Suprapubic skin (tissue), 4 donors: ENCODE measurements at regions not wholly inside any gene's neighbourhood (a gene's known extent, or its start where the extent isn't known, plus 50 kb on each side); places are given as distances from the start of the nearest gene placed in this dataset.

Experiments
- POLR2A ChIP-seq, 2 donors: fragments of 450-650 bp; IDR thresholded peaks; one replicate each; pipeline ENCODE4 v1.6.1; 2017; ENCODE audit warnings: antibody characterized with exemption in 2 of 2, mild to moderate bottlenecking in 2 of 2, moderate library complexity in 2 of 2
- POLR2AphosphoS5 ChIP-seq, 3 donors: sonication (generic); formaldehyde crosslinking; IDR thresholded peaks; one replicate each; pipeline ENCODE4 v1.6.1; 2017; ENCODE audit warnings: antibody characterized with exemption in 3 of 3
- TF ChIP-seq, protein P1 (sequence below), 2 donors: fragments of 200-600 bp in 1 of 2; fragments of 450-650 bp in 1 of 2; sonication (generic) in 1 of 2; IDR thresholded peaks; one replicate each; pipeline ENCODE4 v1.5.1; 2016 to 2019; ENCODE audit warnings: antibody characterized with exemption in 2 of 2, mild to moderate bottlenecking in 1 of 2, moderate library complexity in 1 of 2

DNA sequence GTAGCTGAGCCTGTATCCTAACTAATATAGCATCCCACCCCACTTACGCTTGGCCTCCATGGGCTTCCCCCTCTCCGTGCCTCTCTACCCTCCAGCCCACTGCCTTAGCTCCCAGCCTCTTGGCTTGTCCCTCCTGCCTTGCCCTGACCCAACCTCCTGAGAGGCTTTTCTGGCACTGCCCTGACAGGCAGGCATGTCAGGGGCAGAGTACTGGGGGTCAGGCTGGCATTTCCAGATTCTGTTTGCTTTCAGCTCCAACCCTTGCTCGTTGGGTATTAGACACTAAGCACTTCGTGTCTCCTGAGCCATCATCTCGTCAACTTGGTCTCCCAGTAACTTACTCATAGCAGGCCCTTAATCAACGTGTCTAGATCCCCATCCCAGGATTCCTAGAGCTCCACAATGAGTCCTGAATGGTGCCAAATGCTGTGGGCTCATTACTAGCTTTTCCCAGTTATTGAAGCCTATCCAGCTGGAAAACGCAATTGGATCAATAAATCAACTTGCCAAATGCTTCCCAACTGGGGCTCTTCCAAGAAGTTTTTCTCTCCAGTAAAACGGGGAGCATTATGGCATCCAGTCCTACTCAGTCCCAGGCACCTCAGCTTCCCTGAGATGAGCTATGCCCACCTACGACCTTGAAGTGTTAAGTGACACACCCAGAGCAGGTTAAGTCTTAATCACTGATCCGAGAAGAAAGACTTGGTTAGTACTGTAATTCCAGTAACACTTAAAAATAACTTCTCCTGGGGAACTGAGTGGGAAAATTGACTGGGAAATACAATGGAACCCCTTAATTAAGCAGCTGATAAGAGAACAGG, 78.5 kb upstream of the DLG1 start:
- TF ChIP-seq, protein P1, sequence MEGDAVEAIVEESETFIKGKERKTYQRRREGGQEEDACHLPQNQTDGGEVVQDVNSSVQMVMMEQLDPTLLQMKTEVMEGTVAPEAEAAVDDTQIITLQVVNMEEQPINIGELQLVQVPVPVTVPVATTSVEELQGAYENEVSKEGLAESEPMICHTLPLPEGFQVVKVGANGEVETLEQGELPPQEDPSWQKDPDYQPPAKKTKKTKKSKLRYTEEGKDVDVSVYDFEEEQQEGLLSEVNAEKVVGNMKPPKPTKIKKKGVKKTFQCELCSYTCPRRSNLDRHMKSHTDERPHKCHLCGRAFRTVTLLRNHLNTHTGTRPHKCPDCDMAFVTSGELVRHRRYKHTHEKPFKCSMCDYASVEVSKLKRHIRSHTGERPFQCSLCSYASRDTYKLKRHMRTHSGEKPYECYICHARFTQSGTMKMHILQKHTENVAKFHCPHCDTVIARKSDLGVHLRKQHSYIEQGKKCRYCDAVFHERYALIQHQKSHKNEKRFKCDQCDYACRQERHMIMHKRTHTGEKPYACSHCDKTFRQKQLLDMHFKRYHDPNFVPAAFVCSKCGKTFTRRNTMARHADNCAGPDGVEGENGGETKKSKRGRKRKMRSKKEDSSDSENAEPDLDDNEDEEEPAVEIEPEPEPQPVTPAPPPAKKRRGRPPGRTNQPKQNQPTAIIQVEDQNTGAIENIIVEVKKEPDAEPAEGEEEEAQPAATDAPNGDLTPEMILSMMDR (IDR thresholded peaks at IDR 0.05): no peak
- TF ChIP-seq POLR2A (IDR thresholded peaks at IDR 0.05): no peak
- TF ChIP-seq POLR2AphosphoS5 (IDR thresholded peaks at IDR 0.05): no peak
